HFF-Myc (cell line): ENCODE measurements at regions not wholly inside any gene's neighbourhood (a gene's known extent, or its start where the extent isn't known, plus 50 kb on each side); places are given as distances from the start of the nearest gene placed in this dataset.
"Not testable (repeated sequence)": the region's sequence is repeated elsewhere in the genome, so short reads cannot be mapped to it uniquely, and the experiment has no call there.

Experiments
- DNase-seq: peaks from one replicate; pipeline ENCODE4 v3.0.0-alpha.2; 2011; ENCODE audit warnings: low read depth; ENCODE audit errors: extremely low read depth
- H3K4me3 ChIP-seq: replicated peaks from 2 replicates; pipeline ENCODE4 v1.5.1; 2011; ENCODE audit warnings: low read depth, mild to moderate bottlenecking, control low read depth, low read length
- TF ChIP-seq, protein P1 (sequence below): IDR thresholded peaks from 2 replicates; pipeline ENCODE4 v1.5.1; 2012; ENCODE audit warnings: mild to moderate bottlenecking, low read depth, low read length, control low read depth; ENCODE audit errors: missing control alignments

DNA sequence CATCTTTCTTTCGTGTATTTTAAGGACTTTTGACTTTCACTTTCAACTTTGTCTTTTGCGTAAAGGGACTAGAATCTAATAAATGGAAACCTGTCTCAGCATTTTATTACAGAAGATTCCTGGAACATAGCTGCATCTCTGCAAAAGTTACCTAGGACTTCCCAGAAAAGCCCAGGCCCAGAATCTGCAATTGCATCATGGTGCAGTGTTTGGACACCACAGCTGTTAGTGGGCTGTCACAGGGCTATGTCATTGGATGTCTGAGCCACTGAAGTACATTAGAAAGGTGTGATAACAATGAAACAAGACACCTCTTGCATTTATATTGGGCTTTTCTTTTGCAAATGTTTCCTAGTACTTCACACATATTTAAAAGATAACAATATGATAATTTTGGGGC lies 199.9 kb upstream of the IGF1 start:
- TF ChIP-seq, protein P1, sequence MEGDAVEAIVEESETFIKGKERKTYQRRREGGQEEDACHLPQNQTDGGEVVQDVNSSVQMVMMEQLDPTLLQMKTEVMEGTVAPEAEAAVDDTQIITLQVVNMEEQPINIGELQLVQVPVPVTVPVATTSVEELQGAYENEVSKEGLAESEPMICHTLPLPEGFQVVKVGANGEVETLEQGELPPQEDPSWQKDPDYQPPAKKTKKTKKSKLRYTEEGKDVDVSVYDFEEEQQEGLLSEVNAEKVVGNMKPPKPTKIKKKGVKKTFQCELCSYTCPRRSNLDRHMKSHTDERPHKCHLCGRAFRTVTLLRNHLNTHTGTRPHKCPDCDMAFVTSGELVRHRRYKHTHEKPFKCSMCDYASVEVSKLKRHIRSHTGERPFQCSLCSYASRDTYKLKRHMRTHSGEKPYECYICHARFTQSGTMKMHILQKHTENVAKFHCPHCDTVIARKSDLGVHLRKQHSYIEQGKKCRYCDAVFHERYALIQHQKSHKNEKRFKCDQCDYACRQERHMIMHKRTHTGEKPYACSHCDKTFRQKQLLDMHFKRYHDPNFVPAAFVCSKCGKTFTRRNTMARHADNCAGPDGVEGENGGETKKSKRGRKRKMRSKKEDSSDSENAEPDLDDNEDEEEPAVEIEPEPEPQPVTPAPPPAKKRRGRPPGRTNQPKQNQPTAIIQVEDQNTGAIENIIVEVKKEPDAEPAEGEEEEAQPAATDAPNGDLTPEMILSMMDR: no peak
- no peak overlapping the region for H3K4me3 ChIP-seq
- DNase-seq: no peak

GRCh38 chr12:102676812-102677211 lies 196.4 kb upstream of the IGF1 start:
- no peak overlapping the region for H3K4me3 ChIP-seq
- TF ChIP-seq, protein P1: no peak
- DNase-seq: no peak

GRCh38 chr12:102675672-102676071 lies 195.3 kb upstream of the IGF1 start:
- no peak overlapping the region for H3K4me3 ChIP-seq
- DNase-seq: no peak
- TF ChIP-seq, protein P1: no peak

DNA sequence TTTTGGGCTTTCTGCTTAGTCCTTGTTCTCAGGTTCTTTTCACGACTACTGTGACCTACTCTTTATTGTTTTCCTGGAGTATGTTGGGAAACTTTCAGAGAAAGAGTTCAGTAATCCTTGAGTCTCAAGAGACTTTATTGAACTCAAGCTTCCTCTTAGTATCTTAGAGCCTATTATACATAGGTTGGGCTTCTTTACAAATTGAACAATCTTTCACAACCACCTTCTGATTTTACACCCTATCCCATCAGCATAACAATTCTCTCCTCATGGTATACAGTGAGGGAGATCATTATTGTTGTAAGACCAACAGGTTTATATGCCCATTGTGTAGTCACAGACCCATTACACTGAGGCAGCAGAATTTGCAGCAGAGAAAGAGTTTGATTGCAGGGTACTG lies 193.2 kb upstream of the IGF1 start:
- H3K4me3 ChIP-seq: no peak overlapping the region
- DNase-seq: no peak
- TF ChIP-seq, protein P1: no peak

GRCh38 chr12:102672212-102672611 lies 191.8 kb upstream of the IGF1 start:
- DNase-seq, H3K4me3 ChIP-seq: not testable (repeated sequence)

DNA sequence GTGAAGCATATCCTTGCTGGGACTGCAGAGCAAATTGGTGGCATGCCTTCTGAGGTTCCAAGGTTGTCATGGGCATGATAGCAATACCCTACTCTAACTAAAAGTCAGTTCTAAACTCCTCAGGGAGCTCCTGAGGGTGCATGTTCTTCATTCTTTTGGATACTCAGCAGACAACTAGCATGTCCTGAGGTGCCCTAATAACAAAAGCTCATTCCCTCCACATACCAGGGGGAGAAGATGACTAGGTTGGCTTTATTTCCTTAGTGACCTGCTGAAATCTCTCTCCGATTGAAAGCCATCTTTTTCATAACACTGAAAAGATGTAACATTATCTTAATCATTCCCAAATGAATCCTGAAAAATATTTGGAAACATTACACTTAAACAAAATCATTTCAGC lies 188.7 kb upstream of the IGF1 start:
- TF ChIP-seq, protein P1: no peak
- H3K4me3 ChIP-seq: no peak overlapping the region
- DNase-seq: no peak

DNA sequence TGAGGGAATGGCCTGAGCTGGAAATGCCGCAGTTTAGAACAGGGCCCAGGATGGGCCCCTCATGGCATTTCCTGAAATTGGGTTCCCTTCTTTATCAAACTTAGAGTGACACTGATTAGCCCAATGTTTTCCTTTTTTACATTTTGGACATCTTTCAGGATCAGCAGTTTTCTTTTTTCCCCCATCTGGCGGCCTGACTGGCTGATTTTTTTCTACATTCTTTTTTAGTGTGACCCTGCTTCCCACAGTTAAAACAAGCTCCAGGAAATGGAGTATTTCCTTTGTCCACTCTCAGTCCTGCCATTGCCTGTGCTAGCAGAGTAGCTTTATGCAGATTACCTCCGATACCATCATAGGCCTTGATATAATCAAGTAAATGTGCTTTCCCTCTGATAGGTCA lies 185.8 kb upstream of the IGF1 start:
- not testable (repeated sequence) for H3K4me3 ChIP-seq, DNase-seq

DNA sequence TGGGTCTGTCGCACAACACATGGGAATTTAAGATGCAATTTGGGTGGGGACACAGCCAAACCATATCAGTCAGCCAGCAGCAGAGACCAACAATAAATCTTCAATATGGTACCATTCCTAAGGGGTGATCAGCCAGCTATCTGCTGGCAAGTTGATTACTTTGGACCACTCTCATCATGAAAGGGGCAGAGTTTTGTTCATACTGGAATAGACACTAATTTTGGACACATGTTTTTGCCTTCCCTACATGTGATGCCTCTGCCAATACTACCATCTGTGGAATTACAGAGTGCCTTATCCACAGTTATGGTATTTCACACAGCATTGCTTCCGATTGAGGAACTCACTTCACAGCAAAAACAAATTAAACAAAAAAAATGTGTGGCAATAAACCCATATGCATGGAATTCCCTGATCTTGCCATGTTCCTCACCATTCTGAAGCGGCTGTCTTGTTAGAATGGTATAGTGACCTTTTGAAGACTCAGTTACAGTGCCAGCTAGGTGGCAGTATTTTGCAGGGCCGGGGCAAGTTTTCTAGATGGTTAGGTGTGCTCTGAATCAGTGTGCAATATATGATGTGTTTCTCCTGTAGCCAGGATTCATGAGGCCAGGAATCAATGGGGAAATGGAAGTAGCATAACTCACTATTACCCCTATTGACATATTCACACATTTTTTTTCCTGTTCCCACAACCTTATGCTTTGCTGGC lies 179.0 kb upstream of the IGF1 start:
- H3K4me3 ChIP-seq: no peak overlapping the region
- TF ChIP-seq, protein P1: peak; percentile 23
- DNase-seq: no peak
